Activated CD8-positive, alpha-beta memory T cell treated with anti-CD3 and anti-CD28 coated beads, Interleukin-2, amount 50 U/mL, for 4 hours (primary cell): ENCODE measurements at regions not wholly inside any gene's neighbourhood (a gene's known extent, or its start where the extent isn't known, plus 50 kb on each side); places are given as distances from the start of the nearest gene placed in this dataset.
"Not testable (repeated sequence)": the region's sequence is repeated elsewhere in the genome, so short reads cannot be mapped to it uniquely, and the experiment has no call there.

Source experiments
- DNase-seq: peaks from one replicate; pipeline ENCODE4 v3.0.0-alpha.2; 2020

DNA sequence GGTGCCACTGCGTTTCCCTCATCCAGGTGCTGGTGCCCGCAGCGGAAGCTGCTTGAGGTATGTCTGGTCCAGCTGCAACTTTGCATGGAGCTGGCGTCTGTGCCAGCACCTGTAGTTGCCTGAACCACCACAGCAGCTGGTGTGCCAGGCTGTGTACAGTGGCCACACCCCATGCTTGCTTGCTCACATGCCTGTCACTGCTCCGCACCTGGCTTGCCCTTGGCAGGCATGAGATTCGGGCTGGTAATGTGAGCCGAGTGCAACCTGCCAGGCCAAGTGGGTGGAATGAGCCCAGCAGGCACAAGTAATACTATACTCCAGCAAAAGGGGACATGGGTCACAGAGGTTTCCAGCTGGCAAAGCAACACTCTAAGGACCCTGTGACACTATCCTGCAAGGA, 1123.3 kb upstream of the ACVR2A start:
- DNase-seq, result no peak

DNA sequence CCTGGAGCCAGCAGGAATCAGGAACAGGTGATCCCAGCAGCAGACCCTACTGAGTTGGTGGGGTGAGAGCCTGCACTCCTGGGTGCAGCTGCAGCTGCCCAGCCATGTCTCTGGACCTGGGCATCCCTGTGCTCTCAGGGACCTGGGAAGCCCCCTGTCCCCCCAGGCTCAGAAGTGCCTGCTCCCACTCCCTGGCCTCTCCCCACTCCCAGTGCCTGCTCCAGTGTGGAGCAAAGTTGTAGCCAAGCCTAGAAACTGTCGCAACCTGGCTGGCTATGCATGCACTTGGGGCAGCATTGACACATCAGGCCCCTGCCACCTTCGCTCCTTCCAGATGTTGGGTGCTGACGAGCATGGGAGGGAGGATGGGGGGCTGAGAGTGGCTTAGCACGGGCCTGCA, 1124.7 kb upstream of the ACVR2A start:
- DNase-seq, result no peak

DNA sequence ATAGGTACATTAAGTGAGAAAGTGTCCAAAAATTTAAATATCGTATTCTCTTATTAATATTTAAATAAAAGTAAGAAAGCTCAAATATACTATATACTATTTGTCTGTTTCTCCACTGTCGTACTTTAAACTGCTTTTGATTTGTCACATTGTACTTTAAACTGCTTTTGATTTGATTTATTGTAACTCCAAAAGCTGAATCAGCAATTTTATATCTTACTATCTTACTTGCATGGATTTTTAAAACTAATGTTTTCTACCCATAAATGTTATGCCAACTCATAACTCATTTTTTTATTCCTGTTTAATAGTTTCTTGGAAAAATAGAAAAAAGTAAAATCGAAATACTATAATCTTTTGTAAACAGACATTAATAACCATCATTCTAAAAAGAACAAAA, 1128.2 kb upstream of the ACVR2A start:
- no peak for DNase-seq

DNA sequence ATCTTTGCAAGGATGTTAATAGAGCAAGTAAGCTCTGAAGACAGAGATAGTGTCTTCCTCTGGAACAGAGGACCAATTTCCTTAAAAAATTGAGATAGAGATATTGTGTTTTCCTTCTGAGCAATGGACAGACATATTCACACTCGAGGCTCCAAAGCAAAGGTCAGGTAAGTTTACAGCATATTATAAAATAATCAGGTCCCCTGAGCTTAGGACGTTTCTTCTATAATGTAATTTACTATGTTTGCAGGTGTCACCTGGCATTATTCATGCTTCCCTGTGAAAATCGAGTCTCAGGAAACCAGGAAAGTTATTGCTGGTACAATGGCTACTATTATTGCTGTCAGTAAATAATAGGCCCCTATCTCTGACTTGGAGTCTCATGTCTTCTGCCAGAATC, 1135.8 kb upstream of the ACVR2A start:
- no peak for DNase-seq

DNA sequence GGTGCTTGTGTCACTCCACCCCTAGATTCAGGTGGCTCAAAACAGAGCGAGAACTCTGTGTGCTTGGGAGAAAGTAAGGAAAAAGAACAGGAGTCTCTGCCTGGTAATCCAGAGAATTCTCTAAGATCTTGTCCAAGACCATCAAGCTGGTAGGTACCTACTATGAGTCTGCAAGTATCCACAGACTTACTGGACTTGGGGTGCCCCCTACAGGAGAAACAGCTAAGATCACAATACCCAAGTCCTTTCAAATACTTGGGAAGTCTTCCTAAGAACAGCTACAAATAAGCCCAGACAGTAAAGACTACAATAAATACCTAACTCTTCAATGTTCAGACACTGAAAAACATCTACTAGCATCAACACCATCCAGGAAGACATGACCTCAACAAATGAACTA, 1143.6 kb upstream of the ACVR2A start:
- DNase-seq, result no peak

DNA sequence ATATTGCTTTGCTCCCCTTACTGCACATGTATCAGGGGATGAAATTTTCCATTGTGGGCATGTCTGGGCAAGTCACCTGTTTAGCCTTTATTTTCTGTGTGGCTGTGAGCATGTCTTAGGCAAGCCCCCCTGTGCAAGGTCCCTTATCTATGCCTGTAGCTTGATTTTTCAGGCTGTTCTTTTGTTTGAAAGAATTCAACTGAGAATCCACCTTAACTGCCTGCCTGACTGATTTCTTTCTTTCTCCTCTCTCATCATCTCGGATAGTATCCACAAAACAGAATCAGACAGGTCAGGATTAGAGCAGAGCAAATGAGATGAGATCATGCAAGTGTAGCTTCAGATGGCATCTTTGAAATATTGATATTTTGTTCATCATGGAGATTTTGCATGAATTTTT, 1147.5 kb upstream of the ACVR2A start:
- DNase-seq, result no peak

DNA sequence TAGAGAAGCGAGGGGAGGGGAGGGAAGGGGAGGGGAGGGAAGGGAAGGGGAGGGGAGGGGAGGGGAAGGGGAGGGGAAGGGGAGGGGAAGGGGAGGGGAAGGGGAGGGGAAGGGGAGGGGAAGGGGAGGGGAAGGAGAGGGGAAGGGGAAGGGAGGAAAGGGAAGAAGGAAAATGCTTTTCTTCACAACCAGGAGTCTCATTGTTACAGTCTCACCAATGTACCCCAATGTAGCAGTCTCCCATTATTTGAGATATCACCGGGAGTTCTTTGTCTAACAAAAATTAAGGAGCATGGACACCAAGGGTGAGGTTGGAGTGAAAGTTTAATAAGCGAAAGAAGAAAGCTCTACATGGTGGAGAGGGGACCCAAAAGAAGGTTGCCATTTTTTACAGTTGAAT, 1148.0 kb upstream of the ACVR2A start:
- DNase-seq, result not testable (repeated sequence)

DNA sequence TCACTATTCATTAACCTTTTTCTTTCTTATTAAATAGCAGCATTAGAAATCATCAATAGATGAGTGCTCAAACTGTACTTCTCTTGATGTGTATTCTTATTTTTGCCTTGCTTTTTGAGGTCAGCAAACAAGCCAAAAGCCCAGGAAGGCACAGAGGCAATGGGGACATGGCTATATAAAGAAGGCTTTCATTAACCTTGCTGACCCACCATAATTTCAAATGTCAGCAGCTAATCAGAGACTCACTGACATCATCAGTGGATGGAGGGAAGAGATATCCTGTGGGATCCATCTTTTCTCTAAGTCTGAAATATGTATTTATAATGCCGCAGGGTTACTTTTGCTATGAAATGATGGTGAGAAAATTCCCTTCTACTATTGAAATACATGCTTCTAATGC, 1162.8 kb upstream of the ACVR2A start:
- no peak for DNase-seq

DNA sequence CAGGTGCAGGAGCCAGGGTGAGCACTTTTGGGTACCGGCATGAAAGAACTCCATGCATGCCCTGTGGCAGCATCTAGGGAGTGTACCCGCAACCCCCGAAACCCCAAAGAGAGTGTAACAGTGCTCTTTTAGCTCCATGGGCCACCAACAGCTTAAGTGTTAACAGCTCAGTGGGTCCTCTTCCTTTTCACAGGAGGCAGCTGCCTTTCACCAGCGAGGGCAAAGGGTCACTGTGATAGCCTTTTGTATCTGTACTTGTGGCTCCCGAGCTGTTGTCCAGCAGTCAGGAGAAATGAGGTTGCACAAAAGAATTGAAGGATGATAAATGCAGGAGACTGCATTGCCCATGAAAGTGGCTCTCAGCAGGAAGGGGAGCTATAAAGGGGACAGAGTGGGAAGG, 1166.3 kb upstream of the ACVR2A start:
- no peak for DNase-seq

DNA sequence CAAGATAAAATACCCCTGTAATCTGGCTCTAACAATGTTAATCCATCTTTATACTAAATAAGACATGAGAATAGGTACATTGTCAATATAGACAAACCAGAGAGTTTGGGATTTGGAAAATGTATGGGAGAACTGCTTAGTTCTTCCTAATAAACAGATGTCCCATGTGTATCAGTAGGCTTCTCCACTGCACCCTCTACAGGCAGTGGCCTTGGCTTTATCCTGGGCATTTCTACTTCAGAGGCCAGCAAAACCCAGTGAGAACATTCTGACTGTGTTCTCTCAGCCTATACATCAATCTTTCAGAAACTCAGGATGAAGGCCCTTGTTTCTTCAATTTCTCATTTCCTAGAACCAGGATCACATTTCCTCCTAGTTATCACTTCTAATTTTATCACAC, 1167.5 kb upstream of the ACVR2A start:
- no peak for DNase-seq

DNA sequence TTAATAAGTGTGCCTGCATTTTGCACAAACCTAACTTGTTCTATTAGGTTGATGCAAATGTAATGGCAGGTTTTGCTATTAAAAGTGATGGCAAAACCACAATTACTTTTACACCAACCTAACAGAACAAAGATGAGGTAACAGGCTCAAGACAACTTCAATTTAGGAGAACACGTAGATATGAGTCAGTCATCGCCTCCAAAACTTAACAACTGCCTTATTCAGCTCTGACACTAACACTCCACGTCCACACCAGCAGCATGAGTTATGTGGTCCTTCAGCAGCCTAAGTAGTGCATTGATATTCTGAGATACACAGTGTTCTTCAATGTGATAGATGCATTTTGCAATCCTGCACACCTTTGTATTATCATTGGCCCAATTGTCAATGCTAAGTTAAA, 1175.1 kb upstream of the ACVR2A start:
- no peak for DNase-seq

DNA sequence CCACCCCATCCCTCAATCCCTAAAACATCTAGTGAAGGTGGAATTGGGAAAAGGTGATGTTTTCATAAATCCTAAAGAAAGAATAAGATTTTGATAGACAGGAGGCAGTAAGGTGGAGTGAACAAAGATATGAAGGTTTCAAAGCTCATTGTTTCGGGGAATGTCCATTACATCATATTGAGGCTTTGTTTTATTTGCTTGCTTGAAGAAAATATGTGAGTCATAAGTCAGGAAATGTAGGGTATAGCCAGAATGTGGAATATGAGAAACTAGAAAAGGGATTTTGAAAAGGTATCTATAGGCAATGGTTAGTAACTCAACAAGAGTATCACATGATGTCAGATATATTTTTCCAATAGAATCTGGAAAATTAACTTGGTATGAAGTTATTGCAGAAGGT, 1178.5 kb upstream of the ACVR2A start:
- no peak for DNase-seq

DNA sequence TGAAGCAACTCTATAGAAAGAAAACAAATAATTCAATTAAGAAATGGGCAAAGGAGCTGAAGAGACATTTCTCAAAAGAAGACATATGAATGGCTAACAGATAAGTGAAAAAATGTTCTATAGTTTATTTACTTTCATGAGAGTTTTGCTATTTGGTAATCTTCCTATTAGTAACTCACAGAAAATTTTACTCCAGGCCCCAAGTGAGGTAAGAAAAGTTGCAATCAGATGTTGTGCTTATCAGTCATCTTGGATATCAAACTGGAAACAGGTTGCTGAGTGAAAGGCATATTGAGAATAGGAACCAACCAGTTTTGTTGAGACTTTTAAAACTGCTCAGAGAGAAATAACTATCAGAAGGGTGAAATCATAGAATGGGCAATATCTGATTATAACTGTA, 1179.0 kb upstream of the ACVR2A start:
- DNase-seq, result no peak

DNA sequence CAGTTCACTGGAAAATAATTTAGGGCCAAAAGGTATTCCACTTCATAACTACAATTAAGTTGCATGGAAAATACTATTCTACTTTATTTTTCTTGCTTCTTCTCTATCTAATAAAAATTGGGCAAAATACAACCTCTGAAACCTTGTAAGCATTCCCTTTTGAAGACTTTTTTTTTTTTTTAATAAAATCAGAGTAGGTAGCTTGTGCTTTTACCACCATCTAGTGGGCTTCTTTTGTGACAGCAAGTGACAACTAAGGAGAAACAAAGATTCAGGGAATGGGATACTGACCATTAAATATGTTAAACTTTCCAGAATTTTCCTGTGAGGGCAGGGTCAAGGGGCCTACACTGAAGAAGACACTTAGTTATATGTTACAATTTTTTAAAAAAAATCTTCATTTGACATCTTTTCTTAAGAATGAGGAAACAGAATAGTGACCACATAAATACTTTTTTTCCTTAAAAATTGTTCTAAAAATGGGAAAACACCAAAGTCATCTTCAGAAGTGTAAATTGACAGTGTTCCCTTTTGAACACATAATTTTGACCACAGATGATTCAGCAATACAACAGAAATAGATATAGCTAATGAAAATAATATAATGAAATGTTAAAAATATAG, 1183.2 kb upstream of the ACVR2A start:
- no peak for DNase-seq

DNA sequence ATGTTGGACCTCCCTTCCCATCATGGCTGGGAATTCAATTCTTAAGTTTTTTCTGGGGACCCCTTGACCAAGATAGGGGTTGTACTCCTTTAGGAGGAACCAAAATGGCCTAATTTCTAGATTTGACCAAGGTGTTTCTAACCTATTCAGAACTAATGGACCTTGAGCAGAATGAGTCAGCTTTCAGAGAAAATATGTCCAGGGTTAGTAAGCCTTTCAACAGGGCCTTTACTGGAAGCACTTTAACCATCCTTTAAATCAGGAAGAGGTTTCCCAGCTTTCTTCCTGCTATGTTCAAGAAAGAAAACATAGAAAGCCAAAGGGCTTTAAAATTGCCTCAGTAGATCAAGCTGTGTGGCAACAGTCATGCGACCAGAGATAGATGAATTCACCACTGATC, 1184.9 kb upstream of the ACVR2A start:
- no peak for DNase-seq

DNA sequence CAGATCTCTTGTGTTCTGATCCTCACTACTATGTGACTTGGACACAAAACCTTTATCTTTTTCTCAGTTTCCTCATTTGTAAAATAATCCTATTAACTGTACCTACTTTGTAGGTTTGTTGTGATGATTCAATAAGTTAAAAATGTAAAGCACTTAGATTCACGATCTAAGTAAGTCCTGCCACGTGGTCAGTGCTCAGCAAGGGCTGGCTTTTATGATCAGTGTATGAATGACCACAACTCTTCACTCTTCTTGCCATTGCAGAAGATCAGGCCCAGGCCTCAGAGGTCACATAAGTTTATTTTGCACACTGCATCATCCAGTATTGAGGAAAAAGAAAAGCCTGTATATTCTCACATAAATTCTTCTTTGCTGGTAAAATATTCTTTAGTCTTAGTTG, 1192.5 kb upstream of the ACVR2A start:
- no peak for DNase-seq

DNA sequence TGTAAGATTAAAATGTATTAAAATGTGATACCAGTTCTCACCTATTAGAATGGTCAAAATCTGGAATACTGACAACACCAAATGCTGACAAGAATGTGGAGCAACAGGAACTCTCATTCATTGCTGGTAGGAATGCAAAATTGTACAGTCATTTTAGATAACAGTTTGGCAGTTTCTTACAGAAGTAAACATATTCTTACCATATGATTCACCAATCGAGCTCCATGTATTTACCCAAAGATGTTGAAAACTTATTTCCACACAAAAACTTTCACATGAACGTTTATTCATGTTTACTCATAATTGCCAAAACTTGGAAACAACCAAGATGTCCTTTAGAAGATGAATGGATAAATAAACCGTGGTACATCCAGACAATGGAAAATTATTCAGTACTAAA, 1193.5 kb upstream of the ACVR2A start:
- DNase-seq, result no peak

DNA sequence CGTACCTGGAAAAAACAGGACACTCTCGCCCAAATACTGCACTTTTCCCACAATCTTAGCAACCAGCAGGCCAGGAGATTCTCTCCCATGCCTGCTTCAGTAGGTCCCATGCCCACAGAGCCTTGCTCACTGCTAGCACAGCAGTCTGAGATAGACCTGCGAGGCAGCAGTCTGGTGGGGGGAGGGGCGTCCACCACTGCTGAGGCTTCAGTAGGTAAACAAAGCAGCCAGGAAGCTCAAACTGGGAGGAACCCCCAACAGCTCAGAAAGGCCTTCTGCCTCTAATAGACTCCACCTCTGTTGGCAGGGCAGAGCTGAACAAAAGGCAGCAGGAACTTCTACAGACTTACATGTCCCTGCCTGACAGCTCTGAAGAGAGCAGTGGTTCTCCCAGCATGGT, 1202.8 kb upstream of the ACVR2A start:
- no peak for DNase-seq

DNA sequence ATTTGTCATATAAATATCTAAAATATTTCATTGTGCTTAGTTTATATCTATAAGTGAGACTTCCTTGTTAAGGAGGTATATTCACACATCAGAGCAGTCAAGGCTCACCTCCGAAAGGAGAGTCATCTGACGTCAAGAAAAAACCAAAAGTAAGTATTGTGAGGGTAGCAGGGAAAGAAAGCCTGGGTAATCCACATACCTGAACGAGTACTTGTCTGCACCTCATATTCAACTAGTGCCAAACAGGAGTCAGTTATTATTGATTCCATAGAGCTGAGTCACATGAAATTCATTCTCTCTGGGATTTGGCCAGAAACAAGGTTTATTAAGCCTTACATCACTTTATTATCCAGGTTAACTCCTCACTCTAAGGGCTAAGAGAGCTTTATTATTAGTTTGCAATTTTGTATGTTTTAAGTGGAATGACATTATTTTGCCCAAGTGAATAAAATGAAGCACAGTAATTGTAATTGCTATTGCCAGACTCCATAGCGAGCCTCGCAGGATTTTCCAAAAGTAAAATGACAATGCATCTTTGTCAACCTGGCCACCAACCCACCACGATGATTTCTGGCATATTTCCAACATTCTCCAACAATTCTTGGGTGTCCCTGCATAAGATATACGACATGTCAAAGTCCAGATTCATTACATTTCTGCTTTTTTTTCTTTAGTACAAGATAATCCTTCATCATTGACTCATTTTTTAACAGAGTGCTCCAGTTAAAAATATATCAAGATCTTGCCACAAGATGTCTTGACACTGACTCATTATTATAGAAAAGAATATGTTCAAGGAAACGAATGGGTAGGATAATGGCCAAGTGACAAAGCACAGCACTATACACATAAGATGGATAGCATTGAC, 1210.4 kb upstream of the ACVR2A start:
- DNase-seq, result no peak

DNA sequence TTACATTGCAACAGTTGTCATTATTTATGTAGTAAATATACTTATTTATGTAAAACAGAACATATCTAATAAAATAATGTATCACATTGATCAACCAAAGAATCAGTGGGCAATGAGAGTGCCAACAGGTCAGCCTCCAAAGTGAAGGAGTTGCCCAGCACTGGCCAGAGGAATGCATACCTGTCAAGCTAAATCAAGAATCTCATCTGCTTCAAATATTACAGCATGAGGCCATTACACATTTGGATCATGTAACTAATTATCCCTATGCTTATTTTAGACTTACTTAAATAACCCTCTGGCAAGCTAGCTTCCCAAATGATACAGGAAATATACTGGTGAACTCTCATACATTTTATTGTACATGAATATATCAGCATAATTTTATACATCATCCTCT, 1211.7 kb upstream of the ACVR2A start:
- DNase-seq, result no peak

DNA sequence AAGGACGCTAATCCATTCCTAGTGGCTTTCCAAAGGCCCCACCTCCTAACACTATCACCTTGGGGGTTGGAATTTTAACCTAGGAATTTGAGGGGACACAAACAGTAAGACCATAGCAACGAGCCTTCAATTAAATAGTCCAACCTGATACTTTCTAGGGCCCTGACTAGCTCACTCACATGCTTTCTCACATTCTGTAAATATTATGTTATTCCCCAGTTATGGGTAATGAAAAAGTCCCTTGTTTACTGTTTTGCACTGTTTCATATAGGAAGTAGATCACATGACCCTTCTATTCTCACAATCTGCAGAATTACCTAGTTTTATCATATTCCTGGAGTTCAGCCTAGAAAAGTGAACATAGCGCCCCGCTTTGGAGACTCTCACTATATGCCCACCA, 1212.1 kb upstream of the ACVR2A start:
- DNase-seq, result no peak

DNA sequence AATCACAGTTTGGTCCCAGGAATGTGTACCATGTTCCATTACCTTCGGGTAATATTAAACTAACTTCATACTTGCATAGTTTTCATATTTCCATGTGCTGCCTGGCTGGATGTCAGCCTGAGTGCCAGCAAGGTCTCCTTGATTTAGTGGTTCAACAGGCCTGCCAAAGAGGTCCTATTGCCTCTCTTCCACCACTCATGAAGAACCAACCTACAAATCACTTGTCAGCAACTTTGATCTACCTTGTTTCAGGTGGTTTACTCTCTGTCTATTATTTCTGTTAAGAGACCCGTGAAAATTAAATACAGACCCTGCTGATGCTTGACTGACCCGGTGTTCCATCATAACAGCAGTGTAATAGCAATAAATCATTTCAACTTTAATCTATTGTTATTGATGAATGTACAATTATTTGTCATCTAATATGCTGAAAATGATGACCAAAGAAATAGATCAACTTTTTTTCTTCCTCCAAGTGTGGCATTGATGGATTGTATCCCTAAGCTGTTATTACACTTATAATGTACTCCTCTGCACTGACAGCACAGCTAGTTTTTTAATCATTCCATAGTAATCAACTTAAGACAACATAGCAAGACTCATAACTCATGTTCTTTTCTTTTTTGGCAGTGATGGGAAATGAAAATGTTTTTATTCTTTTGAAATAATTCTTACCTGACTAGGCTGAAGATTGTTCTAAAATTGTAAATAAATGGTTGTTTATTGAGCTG, 1220.2 kb upstream of the ACVR2A start:
- no peak for DNase-seq

DNA sequence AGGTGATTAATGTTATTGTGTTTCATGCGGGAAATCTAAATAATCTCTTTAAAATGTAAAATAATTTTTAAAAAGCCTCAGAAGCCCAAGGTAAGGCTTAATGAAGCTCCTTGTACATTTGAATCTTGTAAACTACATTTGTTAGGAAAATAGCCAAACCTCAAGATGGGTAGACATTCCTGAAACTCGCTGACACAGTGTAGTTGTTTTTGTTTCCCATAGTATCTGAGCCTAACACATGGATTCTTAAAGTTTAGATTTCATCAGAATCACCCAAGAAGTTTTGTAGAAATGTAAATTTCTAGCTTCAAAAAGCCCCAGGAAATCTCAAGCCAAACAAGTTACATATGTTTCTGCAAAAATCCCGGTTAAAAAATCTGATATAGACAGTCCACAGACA, 1221.1 kb upstream of the ACVR2A start:
- DNase-seq, result no peak

DNA sequence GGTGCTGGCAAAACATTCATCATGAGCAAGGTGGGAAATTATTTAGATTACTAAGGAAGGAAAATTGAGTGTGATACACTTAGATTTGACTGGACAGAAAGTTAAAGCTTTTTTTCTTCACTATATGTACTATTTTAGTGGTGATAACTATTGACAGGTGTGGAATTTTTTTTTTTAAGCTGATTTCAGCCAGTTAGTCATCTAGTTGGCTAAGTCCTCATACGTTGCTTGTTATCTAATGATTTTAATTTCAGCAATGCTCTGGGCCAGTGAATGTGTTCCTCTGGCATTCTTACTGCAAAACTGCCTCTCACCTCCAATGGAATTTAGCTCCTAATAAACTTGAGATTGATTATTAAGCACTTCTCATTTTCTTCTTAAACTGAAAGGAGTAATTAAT, 1223.2 kb upstream of the ACVR2A start:
- no peak for DNase-seq
